Astrocyte (in vitro differentiated cells and primary cell): ENCODE measurements at regions not wholly inside any gene's neighbourhood (a gene's known extent, or its start where the extent isn't known, plus 50 kb on each side); places are given as distances from the start of the nearest gene placed in this dataset.

Experiments
- EZH2 ChIP-seq: IDR thresholded peaks from 2 replicates; pipeline ENCODE4 v1.6.1; 2012; ENCODE audit warnings: mild to moderate bottlenecking, low read length, inconsistent platforms; ENCODE audit not compliant: insufficient read depth
- TF ChIP-seq, protein P1 (sequence below): IDR thresholded peaks from 2 replicates; pipeline ENCODE4 v1.5.1; 2011; ENCODE audit warnings: low read depth, mild to moderate bottlenecking, inconsistent platforms, low read length, moderate library complexity; ENCODE audit not compliant: insufficient read depth

DNA sequence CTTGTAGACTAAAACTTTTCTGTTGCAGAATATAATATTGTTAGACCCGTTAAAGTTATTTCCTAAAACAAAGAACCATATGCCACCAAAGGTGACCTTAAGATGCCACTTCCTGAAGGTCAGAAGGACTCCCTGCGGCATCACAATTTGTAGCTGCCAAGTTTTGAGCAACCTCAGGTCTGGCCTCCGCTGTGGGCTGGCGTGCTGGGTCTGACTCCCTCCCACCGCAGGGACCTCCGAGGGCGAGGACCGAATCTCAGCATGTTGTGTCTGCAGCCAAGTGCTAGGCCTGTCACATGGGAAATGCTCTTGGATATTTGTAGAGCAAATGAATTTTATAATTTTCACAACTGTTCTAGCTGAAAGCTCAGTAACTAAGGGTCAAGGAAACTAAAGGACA, 285.9 kb downstream of the NDUFA10 start:
- TF ChIP-seq, protein P1, sequence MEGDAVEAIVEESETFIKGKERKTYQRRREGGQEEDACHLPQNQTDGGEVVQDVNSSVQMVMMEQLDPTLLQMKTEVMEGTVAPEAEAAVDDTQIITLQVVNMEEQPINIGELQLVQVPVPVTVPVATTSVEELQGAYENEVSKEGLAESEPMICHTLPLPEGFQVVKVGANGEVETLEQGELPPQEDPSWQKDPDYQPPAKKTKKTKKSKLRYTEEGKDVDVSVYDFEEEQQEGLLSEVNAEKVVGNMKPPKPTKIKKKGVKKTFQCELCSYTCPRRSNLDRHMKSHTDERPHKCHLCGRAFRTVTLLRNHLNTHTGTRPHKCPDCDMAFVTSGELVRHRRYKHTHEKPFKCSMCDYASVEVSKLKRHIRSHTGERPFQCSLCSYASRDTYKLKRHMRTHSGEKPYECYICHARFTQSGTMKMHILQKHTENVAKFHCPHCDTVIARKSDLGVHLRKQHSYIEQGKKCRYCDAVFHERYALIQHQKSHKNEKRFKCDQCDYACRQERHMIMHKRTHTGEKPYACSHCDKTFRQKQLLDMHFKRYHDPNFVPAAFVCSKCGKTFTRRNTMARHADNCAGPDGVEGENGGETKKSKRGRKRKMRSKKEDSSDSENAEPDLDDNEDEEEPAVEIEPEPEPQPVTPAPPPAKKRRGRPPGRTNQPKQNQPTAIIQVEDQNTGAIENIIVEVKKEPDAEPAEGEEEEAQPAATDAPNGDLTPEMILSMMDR, result no peak
- TF ChIP-seq EZH2, result no peak
